GM12892 (cell line): ENCODE measurements at regions not wholly inside any gene's neighbourhood (a gene's known extent, or its start where the extent isn't known, plus 50 kb on each side); places are given as distances from the start of the nearest gene placed in this dataset.

Experiments used
- POLR2A ChIP-seq: IDR thresholded peaks from 2 replicates; pipeline ENCODE4 v1.6.1; 2011; ENCODE audit warnings: low read depth, low read length, control low read depth
- POLR2AphosphoS5 ChIP-seq: IDR thresholded peaks from 2 replicates; pipeline ENCODE4 v1.6.1; 2011; ENCODE audit warnings: low read depth, low read length, control low read depth
- TAF1 ChIP-seq: IDR thresholded peaks from 2 replicates; pipeline ENCODE4 v1.6.1; 2011; ENCODE audit warnings: low read depth, mild to moderate bottlenecking, control low read depth, low read length, borderline replicate concordance

DNA sequence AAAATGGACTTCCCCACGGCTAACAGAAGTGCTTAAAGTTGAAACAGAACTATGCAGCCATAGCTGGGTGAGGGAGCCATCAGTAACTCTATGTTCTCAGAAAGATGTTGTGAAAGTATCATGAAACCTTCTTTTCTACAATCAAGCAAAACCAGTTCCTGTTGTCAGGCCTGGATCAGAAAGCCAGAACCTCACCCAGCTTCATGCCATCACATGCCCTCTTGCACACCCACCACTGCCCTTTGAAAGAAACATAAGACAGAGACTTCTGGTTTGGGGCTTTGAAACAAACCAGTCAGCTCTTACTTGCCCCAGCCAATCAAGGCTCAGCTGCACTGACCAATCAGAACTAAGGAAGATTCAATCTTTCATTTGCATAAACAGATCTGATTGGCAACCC, 230.8 kb upstream of the FERD3L start:
- TF ChIP-seq POLR2A (no peak), POLR2AphosphoS5 (no peak), TAF1 (no peak)
